NCI-H2227 (cell line): ENCODE measurements at regions not wholly inside any gene's neighbourhood (a gene's known extent, or its start where the extent isn't known, plus 50 kb on each side); places are given as distances from the start of the nearest gene placed in this dataset.
A peak's percentile ranks its signal among the peaks of the same experiment; 100 is the strongest.
"Not testable (repeated sequence)": the region's sequence is repeated elsewhere in the genome, so short reads cannot be mapped to it uniquely, and the experiment has no call there.

Experiments used
- DNase-seq: peaks from one replicate; lab custom pipeline; 2025; ENCODE audit not compliant: unreplicated experiment; lab: John Stamatoyannopoulos, UW

DNA sequence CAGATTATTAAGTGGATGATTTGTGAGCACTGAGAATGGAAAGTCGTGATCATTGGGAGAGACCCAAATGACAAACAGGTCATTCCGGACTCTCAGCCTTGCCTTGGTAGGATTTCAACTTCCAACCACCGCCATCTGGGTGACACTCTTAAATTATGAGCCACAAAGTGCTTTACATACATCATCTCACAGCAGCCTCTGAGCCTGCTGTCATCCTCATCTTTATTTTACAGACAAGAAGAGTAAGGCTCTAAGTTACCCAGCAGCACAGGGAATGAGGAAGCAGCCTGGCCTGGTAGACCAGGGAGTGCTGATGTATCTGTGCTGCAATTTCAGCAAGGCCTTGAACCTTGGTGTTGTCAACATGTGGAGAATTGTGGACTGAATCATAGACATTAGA, 105.8 kb upstream of the TRIM2 start:
- no peak for DNase-seq

DNA sequence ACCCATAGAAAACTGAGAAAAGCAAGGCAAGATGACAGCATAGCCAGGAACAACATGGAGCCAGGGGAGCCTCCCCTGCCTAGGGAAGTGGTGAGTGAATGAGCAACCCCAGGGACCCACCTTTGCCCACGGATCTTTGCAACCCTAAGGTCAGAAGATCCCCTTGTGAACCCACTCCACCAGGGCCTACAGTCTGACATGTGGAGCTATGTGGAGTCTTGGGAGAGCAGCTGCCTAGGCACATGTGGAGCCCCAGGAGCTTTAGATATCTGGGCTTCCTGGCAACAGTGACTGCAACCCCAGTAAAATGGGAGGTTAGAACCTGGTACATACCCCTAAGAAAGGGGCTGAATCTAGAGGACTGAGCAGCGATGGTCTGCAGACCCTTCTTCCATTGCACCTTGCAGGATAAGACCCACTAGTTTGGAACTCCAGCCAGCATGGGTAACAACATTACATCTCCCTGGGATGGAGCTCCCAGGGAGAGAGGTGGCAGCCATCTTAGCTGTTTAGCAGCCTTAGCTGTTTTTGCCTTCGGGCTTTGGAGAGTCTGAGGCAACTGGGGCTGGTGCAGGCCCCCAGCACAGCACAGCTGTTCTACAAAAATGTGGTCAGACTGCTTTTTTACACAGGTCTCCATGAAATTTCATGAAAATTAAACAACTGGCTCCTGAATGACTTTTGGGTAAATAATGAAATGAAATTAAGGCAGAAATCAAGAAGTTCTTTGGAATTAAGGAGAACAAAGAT, 104.7 kb upstream of the TRIM2 start:
- DNase-seq: no peak

DNA sequence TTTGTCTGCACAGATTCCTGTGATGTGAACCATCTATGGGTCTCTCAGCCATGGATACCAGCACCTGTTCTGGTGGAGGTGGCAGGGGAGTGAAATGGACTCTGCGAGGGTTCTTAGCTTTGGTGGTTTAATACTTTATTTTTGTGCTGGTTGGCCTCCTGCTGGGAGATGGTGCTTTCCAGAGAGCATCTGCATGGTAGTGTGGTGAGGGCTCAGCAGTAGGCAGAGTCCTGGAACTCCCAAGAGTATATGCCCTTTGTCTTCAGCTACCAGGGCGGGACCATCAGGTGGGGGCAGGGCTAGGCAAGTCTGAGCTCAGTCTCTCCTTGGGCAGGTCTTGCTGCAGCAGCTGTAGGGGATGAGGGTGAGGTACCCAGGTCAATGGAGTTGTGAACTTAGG, 97.5 kb upstream of the TRIM2 start:
- not testable (repeated sequence) for DNase-seq

DNA sequence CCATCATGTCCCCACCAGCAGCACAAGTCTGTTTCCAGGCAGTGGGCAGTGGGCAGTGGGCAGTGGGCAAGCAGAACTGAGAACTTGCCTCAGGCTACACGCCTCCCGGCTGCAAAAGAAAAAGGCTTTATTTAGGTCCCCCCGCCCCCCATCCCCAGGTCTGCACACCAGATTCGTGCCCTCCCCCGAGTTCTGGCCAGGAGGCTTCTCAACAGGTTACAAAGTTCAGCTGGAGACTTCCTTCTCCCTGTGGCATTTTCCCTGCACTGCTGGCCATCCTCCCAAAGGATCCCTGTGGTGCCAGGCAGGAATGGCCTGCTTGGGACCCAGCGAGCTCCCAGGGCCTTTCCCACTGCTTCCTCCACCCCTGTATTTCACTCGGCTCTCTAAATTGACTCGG, 97.0 kb upstream of the TRIM2 start:
- DNase-seq: no peak

DNA sequence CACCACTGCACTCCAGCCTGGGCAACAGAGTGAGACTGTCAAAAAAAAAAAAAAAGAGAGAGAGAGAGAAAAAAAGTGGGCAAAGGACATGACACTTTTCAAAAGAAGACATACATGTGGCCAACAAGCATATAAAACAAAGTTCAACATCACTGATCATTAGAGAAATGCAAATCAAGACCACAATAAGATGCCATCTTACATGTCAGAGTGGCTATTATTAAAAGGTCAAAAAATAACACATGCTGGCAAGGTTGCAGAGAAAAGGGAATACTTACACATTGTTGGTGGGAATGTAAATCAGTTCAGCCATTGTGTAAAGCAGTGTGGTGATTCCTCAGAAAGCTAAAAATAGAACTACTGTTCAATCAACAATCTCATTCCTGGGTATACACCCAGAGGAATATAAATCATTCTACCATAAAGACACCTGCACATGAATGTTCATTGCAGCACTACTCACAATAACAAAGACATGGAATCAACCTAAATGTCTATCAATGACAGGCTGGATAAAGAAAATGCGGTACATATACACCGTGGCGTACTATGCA, 94.9 kb upstream of the TRIM2 start:
- no peak for DNase-seq

DNA sequence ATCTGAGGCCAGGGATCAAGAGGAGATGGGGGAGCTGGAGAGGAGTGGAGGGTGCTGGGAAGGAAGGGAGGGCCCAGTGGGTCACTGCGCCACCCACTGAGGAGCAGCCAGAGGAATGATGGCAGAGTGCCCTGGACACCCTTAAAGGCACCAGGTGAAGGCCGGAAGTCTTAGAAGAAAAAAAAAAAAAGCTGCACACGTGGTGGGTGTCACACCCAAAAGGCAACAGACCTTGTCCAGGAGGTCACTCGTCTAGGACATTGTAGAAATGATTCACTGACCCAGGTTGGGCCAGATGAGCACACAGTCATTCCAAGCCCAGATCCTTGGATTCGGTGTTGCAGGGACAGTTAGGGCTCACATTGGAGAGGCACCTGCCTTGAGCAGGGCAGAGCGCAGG, 93.5 kb upstream of the TRIM2 start:
- DNase-seq: no peak

DNA sequence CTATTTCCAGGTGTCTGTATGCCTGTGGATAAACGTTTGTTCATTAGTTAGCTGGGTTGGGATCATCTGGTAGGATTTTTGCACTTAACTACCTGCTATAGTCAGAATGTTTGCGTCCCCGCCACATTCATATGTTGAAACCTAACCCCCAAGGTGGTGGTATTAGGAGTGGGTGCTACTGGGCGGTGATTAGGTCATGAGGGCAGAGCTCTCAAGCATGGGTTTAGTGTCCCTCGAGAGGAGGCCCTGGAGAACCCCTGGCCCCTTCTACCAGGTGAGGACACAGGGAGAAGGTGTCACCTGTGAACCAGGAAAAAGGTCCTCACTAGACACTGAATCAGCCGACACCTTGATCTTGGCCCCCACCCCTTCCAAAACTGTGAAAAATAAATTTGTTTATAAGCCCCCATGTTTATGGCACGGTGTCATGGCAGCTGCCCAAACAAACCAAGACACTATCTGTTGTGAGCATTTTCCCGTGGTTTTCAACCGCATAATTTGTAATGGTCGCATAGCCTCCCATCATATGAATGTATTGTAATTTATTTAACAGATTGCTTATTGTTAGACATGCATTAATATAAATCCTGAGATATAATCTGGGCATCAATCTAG, 92.7 kb upstream of the TRIM2 start:
- DNase-seq: no peak

DNA sequence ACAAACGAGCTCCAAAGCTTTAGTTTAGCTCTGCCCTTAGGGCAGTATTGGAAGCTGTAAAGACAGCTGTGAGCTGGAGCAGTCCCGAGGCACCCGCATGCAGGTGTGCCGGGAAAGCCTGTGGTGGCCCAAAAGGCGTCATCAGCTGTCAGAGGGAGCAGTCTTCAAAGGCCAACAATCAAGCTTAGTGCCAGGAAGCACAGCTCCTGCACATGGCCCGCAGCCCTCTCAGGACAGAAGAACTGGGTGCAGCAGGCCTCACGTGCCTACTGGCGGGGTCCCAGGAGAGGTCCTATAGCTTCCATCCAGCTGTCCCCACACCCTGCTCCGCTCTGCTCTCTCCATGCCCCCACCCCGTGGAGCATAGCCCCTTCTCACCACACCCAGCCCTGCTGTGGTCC, 92.2 kb upstream of the TRIM2 start:
- DNase-seq: no peak

DNA sequence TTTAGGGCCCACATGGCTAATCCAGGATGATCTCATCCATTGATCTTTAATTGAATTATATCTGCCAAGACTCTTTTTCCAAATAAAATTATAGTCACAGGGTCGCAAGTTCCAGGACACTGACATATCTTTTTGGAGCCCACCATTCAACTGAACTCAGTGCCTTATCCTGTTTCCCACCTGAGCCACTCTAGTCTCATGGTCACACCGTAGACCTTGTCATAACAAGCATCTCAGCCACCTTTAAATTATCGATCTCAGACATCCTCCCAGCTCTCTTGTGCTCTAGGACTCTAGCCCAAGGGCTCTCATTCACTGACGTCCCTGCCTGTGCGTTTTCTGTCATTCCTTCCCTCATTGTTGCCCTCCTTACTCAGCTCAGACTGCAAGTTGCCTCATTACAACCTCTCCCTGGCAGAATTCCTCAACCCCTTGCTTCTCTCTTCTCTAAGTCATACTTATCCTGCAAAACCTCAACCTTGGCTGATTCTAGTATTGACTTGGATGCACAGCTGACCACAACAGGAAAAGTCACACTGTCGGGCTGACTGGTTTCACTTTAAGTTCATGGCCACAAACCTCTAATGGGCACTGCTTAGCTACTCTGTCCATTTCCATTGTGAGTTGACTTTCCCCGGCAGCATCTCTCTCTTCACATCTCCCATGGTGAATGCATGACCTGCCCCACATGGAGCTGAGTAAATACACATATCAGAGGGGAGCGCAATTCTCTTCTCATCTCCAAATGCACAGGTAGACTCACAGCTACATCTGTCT, 91.0 kb upstream of the TRIM2 start:
- DNase-seq: no peak

DNA sequence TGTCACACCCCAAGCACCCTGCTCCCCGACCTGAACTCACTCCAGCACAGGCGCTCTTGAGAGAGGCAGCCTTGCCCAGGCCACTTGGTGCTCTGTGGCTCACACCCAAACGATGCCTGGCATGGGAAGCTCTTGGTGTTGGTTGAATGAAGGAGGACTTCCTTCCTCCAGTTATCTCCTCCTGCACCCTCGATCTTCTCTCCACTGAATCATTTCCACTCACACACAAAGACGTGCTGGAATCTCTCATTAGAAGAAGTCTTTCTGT, 90.5 kb upstream of the TRIM2 start:
- DNase-seq: no peak

DNA sequence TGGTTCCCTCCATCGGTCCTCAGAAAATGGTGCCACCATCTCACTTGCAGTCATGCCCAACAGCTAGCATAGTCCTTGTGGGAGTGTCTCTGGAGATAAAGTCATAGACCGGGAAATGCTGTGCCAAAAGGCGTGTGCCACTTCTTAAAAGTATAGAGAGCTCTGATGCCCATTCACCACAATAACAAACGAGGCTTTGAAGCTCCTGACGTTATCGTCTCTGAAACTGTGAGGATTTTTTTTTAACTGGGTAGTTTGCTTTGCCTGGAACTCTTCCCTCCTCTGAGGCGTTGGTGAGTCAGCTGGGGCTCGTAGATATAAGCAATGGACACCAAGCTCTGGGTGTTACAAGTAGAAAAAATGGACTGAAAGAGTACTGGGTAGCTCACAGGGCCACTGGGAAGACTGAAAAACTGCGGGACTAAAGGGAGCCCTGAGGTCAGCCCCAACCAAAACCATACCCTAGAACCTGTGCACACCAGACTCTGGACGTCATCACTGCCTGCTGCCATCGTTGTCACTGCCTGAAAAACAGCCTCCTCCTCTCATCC, 89.4 kb upstream of the TRIM2 start:
- no peak for DNase-seq

DNA sequence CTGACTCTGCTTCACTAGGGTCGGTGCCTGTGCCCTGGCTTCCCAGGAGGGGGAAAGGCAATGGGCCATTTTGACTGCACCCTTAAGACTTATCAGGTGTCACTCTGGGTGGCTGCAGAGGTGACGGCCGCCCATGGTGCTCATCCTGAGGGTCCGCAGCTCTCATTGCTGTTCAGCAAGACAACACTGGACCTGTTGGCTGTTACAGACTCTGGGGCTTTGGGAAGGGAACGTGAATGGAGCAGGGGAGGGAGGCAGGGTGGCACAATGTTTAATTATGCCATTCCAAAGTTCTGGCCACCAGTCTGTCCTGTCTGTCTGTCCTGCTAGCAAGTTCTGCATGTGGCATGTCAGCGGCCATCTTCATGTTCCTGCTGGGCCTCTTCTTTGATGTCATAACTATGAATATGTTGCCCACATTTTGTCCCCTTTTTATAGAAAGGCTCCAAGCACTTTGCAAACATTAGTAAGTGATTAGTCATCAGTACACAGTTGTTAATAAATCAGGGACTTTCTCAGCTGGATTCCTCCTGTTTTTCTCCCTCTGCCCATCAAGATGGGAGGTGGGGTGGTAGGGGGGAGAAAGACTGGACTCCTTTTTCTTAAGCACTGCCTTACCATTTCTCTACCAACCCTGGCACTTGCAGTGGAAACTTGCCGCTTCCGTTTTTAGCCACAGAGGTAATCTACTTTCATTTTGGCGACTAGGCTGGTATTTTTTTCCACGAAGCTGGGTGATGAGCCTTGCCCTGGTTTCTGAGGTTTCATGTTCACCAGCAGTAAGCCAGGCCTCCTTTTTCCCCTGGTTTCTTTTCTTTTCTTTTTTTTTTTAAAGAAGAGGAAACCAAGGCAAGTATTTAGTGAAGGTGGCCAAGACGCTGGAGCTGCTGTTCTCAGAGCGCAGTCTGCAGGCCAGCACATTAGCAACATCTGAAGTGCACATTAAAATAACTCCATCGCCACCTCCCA, 88.6 kb upstream of the TRIM2 start:
- DNase-seq: no peak

DNA sequence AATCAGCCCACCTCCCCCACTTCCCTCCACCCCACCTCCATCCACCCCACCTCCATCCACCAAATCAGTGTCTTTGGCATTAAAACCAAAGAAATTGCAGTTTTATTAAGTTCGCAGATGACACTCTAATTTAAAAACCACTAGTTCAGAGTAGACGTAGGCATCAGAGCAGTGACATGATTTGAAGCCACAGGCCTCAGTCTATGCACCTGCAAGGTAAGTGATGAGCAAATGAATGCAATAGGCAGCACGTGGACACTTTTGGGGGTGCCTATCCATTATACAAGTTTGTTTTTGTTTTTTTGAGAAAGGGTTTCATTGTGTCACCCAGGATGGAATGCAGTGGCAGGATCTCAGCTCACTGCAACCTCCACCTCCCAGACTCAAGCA, 88.0 kb upstream of the TRIM2 start:
- DNase-seq: no peak

DNA sequence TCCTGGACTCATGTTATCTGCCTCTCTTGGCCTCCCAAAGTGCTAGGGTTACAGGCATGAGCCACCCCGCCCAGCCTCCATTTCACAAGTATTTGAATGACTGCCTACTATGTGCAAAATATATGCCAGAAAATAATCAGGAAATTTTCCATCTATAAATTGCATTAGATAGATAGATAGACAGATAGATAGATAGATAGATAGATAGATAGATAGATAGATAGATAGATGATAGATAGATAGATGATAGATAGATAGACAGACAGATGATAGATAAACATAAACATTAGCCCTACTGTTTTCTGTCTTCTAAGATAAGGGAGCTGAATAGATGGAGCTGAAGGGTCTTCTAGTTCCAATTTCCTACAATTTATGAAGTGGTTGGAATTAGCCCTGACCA, 87.4 kb upstream of the TRIM2 start:
- no peak for DNase-seq

DNA sequence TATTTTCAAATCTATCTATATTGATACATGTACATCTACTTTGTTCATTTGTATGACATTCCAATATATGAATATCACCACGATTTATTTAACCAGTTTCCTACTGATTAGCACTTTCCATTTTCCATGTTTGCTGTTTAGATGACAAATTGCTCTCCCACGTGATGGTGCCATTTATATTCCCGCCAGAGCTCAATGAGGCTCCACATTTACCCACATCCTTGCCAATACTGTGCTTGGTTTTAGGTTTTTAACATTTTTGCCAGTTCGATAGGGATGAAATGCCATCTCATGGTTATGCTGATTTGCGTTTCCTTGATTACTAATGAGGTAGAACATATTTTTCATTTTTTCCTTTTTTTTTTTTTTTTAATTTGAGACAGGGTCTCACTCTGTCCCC, 86.7 kb upstream of the TRIM2 start:
- DNase-seq: no peak

DNA sequence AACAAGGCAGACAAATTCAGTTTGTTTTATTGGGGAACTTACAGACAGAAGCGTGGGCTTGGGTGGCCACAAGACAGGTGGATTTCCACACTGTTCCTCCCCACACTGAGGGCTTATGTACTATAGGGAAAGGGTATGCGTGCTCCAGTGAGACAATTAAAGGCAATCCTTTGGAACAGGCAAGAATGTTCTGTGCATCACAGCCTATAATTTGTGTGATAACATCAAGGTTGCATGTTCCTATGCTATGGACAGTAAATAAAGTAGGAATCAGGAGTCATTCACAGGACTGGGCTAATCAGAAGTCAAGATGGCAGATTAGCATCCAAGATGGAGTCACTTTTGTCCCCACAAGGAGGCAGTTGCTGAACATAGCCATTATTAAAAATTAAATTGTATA, 84.6 kb upstream of the TRIM2 start:
- no peak for DNase-seq

DNA sequence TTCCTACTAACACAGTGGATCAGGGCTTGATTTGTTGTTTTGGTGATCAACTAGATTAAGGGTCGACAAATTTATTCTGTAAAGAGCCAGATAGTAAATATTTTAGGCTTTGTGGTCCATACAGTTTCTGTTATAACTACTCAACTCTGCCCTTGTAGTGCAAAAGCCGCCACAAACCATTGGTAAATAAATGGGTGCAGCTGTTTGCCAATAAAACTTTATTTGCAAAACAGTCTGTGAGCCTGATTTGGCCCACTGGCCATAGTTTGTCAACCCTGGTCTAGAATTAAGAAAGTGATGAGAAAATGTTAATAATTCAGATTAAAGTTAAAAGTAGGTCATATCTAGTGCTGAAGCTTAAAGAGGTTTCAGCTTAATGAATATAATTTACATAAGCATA, 84.0 kb upstream of the TRIM2 start:
- no peak for DNase-seq

DNA sequence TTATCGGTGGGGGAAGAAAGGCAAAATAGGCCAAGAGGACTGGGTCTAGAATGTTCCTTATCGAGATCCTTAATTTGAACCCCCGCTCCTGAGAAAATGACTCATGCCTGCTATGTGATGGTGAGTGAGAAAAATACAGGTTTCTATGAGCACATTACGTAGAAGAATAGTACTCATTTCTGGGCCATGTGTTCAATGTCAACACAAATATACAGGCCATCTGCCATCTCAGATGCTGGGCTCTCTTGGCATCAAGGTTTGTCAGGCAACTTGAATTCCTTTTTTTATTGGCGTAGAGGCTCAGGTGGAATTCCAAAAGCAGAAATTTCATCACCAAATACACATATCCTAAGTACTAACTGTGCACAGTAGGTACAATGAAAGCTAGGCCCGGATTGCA, 81.4 kb upstream of the TRIM2 start:
- DNase-seq: peak; percentile 3

DNA sequence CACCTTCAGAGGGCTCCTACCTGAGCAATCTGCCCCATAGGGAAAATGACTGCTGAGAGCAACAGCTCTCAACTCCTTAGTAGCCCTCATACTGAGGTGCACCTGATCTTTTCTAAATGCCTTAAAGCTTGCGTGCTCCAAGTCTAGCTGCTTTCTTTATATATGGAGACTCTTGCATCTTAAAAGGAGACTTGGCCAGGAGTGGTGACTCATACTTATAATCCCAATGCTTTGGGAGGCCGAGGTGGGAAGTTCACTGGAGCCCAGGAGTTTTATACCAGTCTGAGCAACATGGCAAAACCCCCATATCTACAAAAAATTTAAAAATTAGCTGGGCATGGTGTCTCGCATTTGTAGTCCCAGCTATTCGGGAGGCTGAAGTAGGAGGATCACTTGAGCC, 78.1 kb upstream of the TRIM2 start:
- no peak for DNase-seq

DNA sequence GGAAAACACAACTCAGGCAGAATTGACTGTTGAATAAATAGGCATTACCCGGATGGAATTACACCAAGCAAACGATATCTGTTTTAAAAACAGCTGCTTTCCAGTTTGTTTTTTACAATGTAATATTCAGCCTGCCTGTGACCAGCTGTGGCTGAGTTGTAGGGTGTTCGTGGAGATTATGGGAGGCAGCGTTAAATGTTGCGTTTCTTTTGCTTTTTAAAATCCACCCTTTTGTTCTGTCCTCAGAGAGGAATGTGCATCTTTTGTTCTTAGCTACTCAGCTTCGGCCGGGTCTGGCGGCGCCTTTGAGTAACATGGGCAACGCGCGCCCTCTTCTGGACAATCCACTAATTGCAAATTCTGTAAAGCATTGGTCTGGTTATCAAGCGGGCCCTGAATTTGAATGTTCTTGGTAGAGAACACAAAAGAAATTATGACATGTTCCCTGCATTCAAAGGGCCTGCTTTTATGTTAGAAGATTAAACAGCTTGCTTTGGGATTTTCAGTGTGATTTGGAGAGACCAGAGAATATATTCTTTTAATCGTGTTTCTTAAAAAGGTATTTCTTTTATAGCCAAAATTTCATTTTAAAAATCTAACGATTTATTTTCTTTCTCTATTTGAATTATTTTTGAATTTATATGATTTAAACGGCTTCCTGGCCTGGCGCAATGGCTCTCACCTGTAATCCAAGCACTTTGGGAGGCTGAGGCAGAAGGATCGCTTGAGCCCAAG, 76.3 kb upstream of the TRIM2 start:
- peak; percentile 92 for DNase-seq
